DND-41 (cell line): ENCODE measurements at regions not wholly inside any gene's neighbourhood (a gene's known extent, or its start where the extent isn't known, plus 50 kb on each side); places are given as distances from the start of the nearest gene placed in this dataset.

Source experiments
- CTCF ChIP-seq: IDR thresholded peaks from 2 replicates; pipeline ENCODE4 v1.5.1; 2012; ENCODE audit warnings: borderline replicate concordance, low read length, moderate library complexity, mild to moderate bottlenecking; ENCODE audit not compliant: poor library complexity, severe bottlenecking; ENCODE audit errors: extremely low read depth
- EZH2 ChIP-seq: IDR thresholded peaks from 3 replicates; pipeline ENCODE4 v1.6.1; 2012; ENCODE audit warnings: borderline replicate concordance, low read depth, mild to moderate bottlenecking, moderate library complexity, low read length, inconsistent platforms; ENCODE audit not compliant: severe bottlenecking

DNA sequence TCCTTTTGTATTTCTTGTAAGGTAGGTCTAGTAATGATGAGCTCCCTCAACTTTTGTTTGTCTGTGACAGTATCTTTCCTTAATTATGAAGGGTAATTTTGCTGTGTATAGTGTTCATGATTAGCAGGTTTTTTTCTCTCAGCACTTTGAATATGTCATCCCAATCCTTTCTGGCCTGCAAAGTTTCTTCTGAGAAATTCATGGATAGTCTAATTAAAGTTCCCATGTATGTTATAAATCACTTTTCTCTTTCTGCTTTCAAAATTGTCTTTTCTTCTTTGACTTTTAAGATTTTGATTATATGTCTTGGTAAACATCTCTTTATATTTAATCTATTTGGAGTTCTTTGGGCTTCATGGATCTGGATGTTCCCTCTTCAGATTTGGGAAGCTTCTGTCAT is 54.3 kb upstream of the ZKSCAN2 start:
- TF ChIP-seq EZH2 (no peak), CTCF (no peak)
